Neural progenitor cell (in vitro differentiated cells): ENCODE measurements at regions not wholly inside any gene's neighbourhood (a gene's known extent, or its start where the extent isn't known, plus 50 kb on each side); places are given as distances from the start of the nearest gene placed in this dataset.

Experiments
- DNase-seq: peaks from one replicate; pipeline ENCODE4 v3.0.0-alpha.2; 2016; ENCODE audit warnings: low spot score
- H2AFZ ChIP-seq: fragments of 200-600 bp; sonication (generic); replicated peaks from 2 replicates; pipeline ENCODE4 v1.6.1; 2016; ENCODE audit warnings: antibody characterized with exemption
- H3F3A ChIP-seq: fragments of 200-600 bp; sonication (generic); 2 replicates; pipeline ENCODE4 v1.6.1; 2016; ENCODE audit warnings: antibody characterized with exemption, low read depth
- H3K27ac ChIP-seq: fragments of 200-600 bp; sonication (generic); 2 replicates; pipeline ENCODE4 v1.5.1; 2016; ENCODE audit warnings: mild to moderate bottlenecking
- H3K27me3 ChIP-seq: fragments of 200-600 bp; sonication (generic); 2 replicates; pipeline ENCODE4 v1.6.1; 2016; ENCODE audit warnings: mild to moderate bottlenecking, moderate library complexity
- H3K36me3 ChIP-seq: fragments of 200-600 bp; sonication (generic); 2 replicates; pipeline ENCODE4 v1.5.1; 2016
- H3K4me1 ChIP-seq: fragments of 200-600 bp; sonication (generic); 2 replicates; pipeline ENCODE4 v1.6.1; 2016; ENCODE audit warnings: mixed run types
- H3K4me2 ChIP-seq: fragments of 200-600 bp; sonication (generic); 2 replicates; pipeline ENCODE4 v1.6.1; 2016
- H3K4me3 ChIP-seq: fragments of 200-600 bp; sonication (generic); 2 replicates; pipeline ENCODE4 v1.5.1; 2016
- H3K79me2 ChIP-seq: fragments of 200-600 bp; sonication (generic); 2 replicates; pipeline ENCODE4 v1.6.1; 2016; ENCODE audit warnings: low read depth
- H3K9ac ChIP-seq: fragments of 200-600 bp; sonication (generic); 2 replicates; pipeline ENCODE4 v1.6.1; 2016
- H3K9me3 ChIP-seq: fragments of 200-600 bp; sonication (generic); 2 replicates; pipeline ENCODE4 v1.5.1; 2016; ENCODE audit warnings: low read depth
- H4K20me1 ChIP-seq: fragments of 200-600 bp; sonication (generic); 2 replicates; pipeline ENCODE4 v1.6.1; 2016; ENCODE audit warnings: low read depth
- H3K27ac Mint-ChIP-seq: 3 replicates; pipeline ENCODE4 v1.8.0; 2021; ENCODE audit warnings: mixed read lengths
- H3K27me3 Mint-ChIP-seq: 2 replicates; pipeline ENCODE4 v1.8.0; 2022; ENCODE audit warnings: low read depth, mild to moderate bottlenecking, inconsistent platforms, moderate library complexity, mixed read lengths; ENCODE audit not compliant: insufficient read depth
- H3K36me3 Mint-ChIP-seq: 3 replicates; pipeline ENCODE4 v1.8.0; 2021; ENCODE audit warnings: mixed read lengths
- H3K4me1 Mint-ChIP-seq: 3 replicates; pipeline ENCODE4 v1.8.0; 2021; ENCODE audit warnings: mixed read lengths
- H3K4me3 Mint-ChIP-seq: 3 replicates; pipeline ENCODE4 v1.8.0; 2021; ENCODE audit warnings: mild to moderate bottlenecking, moderate library complexity, mixed read lengths
- H3K9me3 Mint-ChIP-seq: 3 replicates; pipeline ENCODE4 v1.8.0; 2020; ENCODE audit warnings: mixed read lengths
- CTCF ChIP-seq: fragments of 200-600 bp; sonication (generic); IDR thresholded peaks from 2 replicates; pipeline ENCODE4 v1.5.1; 2017; ENCODE audit warnings: antibody characterized with exemption, mild to moderate bottlenecking
- EZH2 ChIP-seq: fragments of 200-600 bp; sonication (generic); IDR thresholded peaks from 2 replicates; pipeline ENCODE4 v1.6.1; 2017; ENCODE audit warnings: antibody characterized with exemption, mild to moderate bottlenecking, moderate library complexity
- EZH2phosphoT487 ChIP-seq: fragments of 200-600 bp; sonication (generic); IDR thresholded peaks from 2 replicates; pipeline ENCODE4 v1.6.1; 2017; ENCODE audit warnings: antibody characterized with exemption

- no peak overlapping the region for H2AFZ ChIP-seq
- H3K9me3 ChIP-seq = no peaks in the 10 kb centered on the region
- H3K36me3 ChIP-seq = no peaks in the 10 kb centered on the region
- no peaks in the 10 kb centered on the region for H3K36me3 Mint-ChIP-seq
- H3K27ac ChIP-seq = no peak overlapping the region
- H3K4me3 ChIP-seq = no peak overlapping the region
- TF ChIP-seq CTCF (no peak), EZH2 (no peak), EZH2phosphoT487 (no peak)
- H3K4me2 ChIP-seq = no peak overlapping the region
- no peaks in the 10 kb centered on the region for H3K9me3 Mint-ChIP-seq
- no peaks in the 10 kb centered on the region for H3K79me2 ChIP-seq
- H3K4me1 Mint-ChIP-seq = peaks cover 42% of the 10 kb centered on the region
- H3K27me3 Mint-ChIP-seq = peaks cover 9% of the 10 kb centered on the region
- no peak overlapping the region for H3K27ac Mint-ChIP-seq
- DNase-seq = no peak
- peaks cover 12% of the 10 kb centered on the region for H3K27me3 ChIP-seq
- no peak overlapping the region for H3K9ac ChIP-seq
- peaks cover 6% of the 10 kb centered on the region for H3K4me1 ChIP-seq
- H4K20me1 ChIP-seq = no peaks in the 10 kb centered on the region
- H3F3A ChIP-seq = peaks cover 8% of the 10 kb centered on the region
- H3K4me3 Mint-ChIP-seq = no peak overlapping the region
These were observed 145.0 kb upstream of the FGGY start for GRCh38 chr1:59151860-59152259.

GRCh38 chr1:59152511-59152910 is 144.4 kb upstream of the FGGY start:
- Mint-ChIP-seq H3K4me1 (peaks cover 48% of the 10 kb centered on the region), H3K4me3 (no peak overlapping the region)
- H3K9me3 ChIP-seq = no peaks in the 10 kb centered on the region

GRCh38 chr1:59154401-59154800 is 142.5 kb upstream of the FGGY start:
- Mint-ChIP-seq H3K9me3 (peaks cover 8% of the 10 kb centered on the region), H3K27me3 (peaks cover 8% of the 10 kb centered on the region), H3K4me1 (peaks cover 44% of the 10 kb centered on the region), H3K4me3 (no peak overlapping the region), H3K36me3 (peaks cover 3% of the 10 kb centered on the region), H3K27ac (no peak overlapping the region)
- Histone ChIP-seq H3K9ac (no peak overlapping the region), H3K4me2 (no peak overlapping the region), H3F3A (peaks cover 7% of the 10 kb centered on the region), H2AFZ (no peak overlapping the region), H4K20me1 (no peaks in the 10 kb centered on the region), H3K4me1 (peaks cover 12% of the 10 kb centered on the region), H3K27me3 (no peaks in the 10 kb centered on the region), H3K27ac (no peak overlapping the region), H3K36me3 (peaks cover 7% of the 10 kb centered on the region), H3K9me3 (peaks cover 10% of the 10 kb centered on the region), H3K79me2 (no peaks in the 10 kb centered on the region), H3K4me3 (no peak overlapping the region)
- no peak for TF ChIP-seq CTCF
- TF ChIP-seq EZH2 = no peak
- no peak for TF ChIP-seq EZH2phosphoT487
- DNase-seq = no peak

More at GRCh38 chr1:59152511-59152910, 144.4 kb upstream of the FGGY start:
- H3K79me2 ChIP-seq = no peaks in the 10 kb centered on the region
- peaks cover 10% of the 10 kb centered on the region for H3F3A ChIP-seq
- Mint-ChIP-seq H3K36me3 (peaks cover 3% of the 10 kb centered on the region), H3K9me3 (no peaks in the 10 kb centered on the region), H3K27me3 (peaks cover 7% of the 10 kb centered on the region), H3K27ac (no peak overlapping the region)
- H3K27ac ChIP-seq = no peak overlapping the region
- no peak for DNase-seq
- no peak overlapping the region for H3K9ac ChIP-seq
- H3K4me2 ChIP-seq = no peak overlapping the region
- no peak overlapping the region for H2AFZ ChIP-seq
- H3K4me3 ChIP-seq = no peak overlapping the region
- H4K20me1 ChIP-seq = no peaks in the 10 kb centered on the region
- no peaks in the 10 kb centered on the region for H3K36me3 ChIP-seq
- H3K27me3 ChIP-seq = peaks cover 6% of the 10 kb centered on the region
- H3K4me1 ChIP-seq = peaks cover 12% of the 10 kb centered on the region
- TF ChIP-seq EZH2phosphoT487 (no peak), CTCF (no peak), EZH2 (no peak)
